Neural cell (in vitro differentiated cells): ENCODE measurements at regions not wholly inside any gene's neighbourhood (a gene's known extent, or its start where the extent isn't known, plus 50 kb on each side); places are given as distances from the start of the nearest gene placed in this dataset.

ENCODE experiments used
- H2AFZ ChIP-seq: fragments of 200-600, 300-800 bp; sonication (generic), shearing (Covaris generic); 2 replicates; pipeline ENCODE4 v1.6.0; 2014; ENCODE audit warnings: low read depth, mild to moderate bottlenecking, antibody characterized with exemption, low read length, moderate library complexity
- H3F3A ChIP-seq: fragments of 200-600 bp; shearing (Covaris generic); 2 replicates; pipeline ENCODE4 v1.6.1; 2016; ENCODE audit warnings: mild to moderate bottlenecking, moderate library complexity, mixed read lengths, antibody characterized with exemption, low read length; ENCODE audit not compliant: insufficient read depth, poor library complexity, severe bottlenecking
- H3K27ac ChIP-seq: fragments of 200-600, 300-800 bp; sonication (generic), shearing (Covaris generic); 2 replicates; pipeline ENCODE4 v1.5.1; 2014; ENCODE audit warnings: mild to moderate bottlenecking, low read length, moderate library complexity
- H3K27me3 ChIP-seq: fragments of 300-800, 200-600 bp; sonication (generic), shearing (Covaris generic); 2 replicates; pipeline ENCODE4 v1.6.0; 2014; ENCODE audit warnings: mild to moderate bottlenecking, low read depth, low read length, moderate library complexity; ENCODE audit not compliant: insufficient read depth
- H3K36me3 ChIP-seq: fragments of 300-800, 200-600 bp; sonication (generic), shearing (Covaris generic); 2 replicates; pipeline ENCODE4 v1.5.1; 2014; ENCODE audit warnings: mild to moderate bottlenecking, antibody characterized with exemption, low read length, moderate library complexity; ENCODE audit not compliant: insufficient read depth
- H3K4me2 ChIP-seq: fragments of 300-800, 200-600 bp; sonication (generic), shearing (Covaris generic); 2 replicates; pipeline ENCODE4 v1.6.0; 2014; ENCODE audit warnings: mild to moderate bottlenecking, low read length
- H3K4me3 ChIP-seq: fragments of 300-800, 200-600 bp; sonication (generic), shearing (Covaris generic); 2 replicates; pipeline ENCODE4 v1.5.1; 2014; ENCODE audit warnings: mild to moderate bottlenecking, low read length, moderate library complexity
- H3K79me2 ChIP-seq: fragments of 200-600 bp; shearing (Covaris generic); replicated peaks from 2 replicates; pipeline ENCODE4 v1.6.0; 2014; ENCODE audit warnings: mild to moderate bottlenecking, low read length, moderate library complexity; ENCODE audit not compliant: insufficient read depth
- H3K9ac ChIP-seq: fragments of 300-800, 200-600 bp; sonication (generic), shearing (Covaris generic); 2 replicates; pipeline ENCODE4 v1.6.1; 2016; ENCODE audit warnings: mild to moderate bottlenecking, low read length, mixed read lengths
- H3K9me2 ChIP-seq: fragments of 200-600 bp; shearing (Covaris generic); 2 replicates; pipeline ENCODE4 v1.6.1; 2016; ENCODE audit warnings: mild to moderate bottlenecking, low read length, mixed read lengths; ENCODE audit not compliant: insufficient read depth
- H3K9me3 ChIP-seq: fragments of 200-600, 300-800 bp; sonication (generic), shearing (Covaris generic); 2 replicates; pipeline ENCODE4 v1.6.1; 2016; ENCODE audit warnings: mild to moderate bottlenecking, mixed run types, low read length, moderate library complexity, mixed read lengths
- H4K20me1 ChIP-seq: fragments of 200-600 bp; shearing (Covaris generic); 2 replicates; pipeline ENCODE4 v1.6.1; 2016; ENCODE audit warnings: mild to moderate bottlenecking, mixed run types; ENCODE audit not compliant: insufficient read depth
- CTCF ChIP-seq: fragments of 450-650 bp; IDR thresholded peaks from 2 replicates; pipeline ENCODE4 v1.5.1; 2014; ENCODE audit warnings: antibody characterized with exemption, mild to moderate bottlenecking, moderate library complexity; ENCODE audit not compliant: poor library complexity, severe bottlenecking
- EP300 ChIP-seq: fragments of 450-650 bp; conservative IDR thresholded peaks from 2 replicates; pipeline ENCODE4 v1.6.1; 2014; ENCODE audit warnings: antibody characterized with exemption, mild to moderate bottlenecking, moderate library complexity; ENCODE audit not compliant: poor library complexity, severe bottlenecking
- EZH2 ChIP-seq: fragments of 200-600, 300-800 bp; shearing (Covaris generic), sonication (generic); IDR thresholded peaks from 2 replicates; pipeline ENCODE4 v1.6.1; 2014; ENCODE audit warnings: antibody characterized with exemption, low read length, borderline replicate concordance, mild to moderate bottlenecking; ENCODE audit not compliant: insufficient read depth, poor library complexity, severe bottlenecking
- MXI1 ChIP-seq: fragments of 450-650 bp; conservative IDR thresholded peaks from 2 replicates; pipeline ENCODE4 v1.6.1; 2014; ENCODE audit warnings: antibody characterized with exemption, mild to moderate bottlenecking; ENCODE audit not compliant: poor library complexity, severe bottlenecking
- POLR2AphosphoS5 ChIP-seq: IDR thresholded peaks from 2 replicates; pipeline ENCODE4 v1.6.1; 2012
- RAD21 ChIP-seq: fragments of 450-650 bp; conservative IDR thresholded peaks from 2 replicates; pipeline ENCODE4 v1.6.1; 2014; ENCODE audit warnings: antibody characterized with exemption, mild to moderate bottlenecking, moderate library complexity
- REST ChIP-seq: IDR thresholded peaks from 2 replicates; pipeline ENCODE4 v1.6.1; 2012; ENCODE audit warnings: borderline replicate concordance
- SMC3 ChIP-seq: fragments of 450-650 bp; conservative IDR thresholded peaks from 2 replicates; pipeline ENCODE4 v1.6.1; 2014; ENCODE audit warnings: antibody characterized with exemption, mild to moderate bottlenecking, moderate library complexity; ENCODE audit not compliant: poor library complexity
- TAF1 ChIP-seq: IDR thresholded peaks from 2 replicates; pipeline ENCODE4 v1.6.1; 2012; ENCODE audit warnings: low read depth

- Histone ChIP-seq H3K4me2 (no peak overlapping the region), H4K20me1 (no peaks in the 10 kb centered on the region), H3K27ac (no peak overlapping the region), H3K9ac (no peak overlapping the region), H2AFZ (no peak overlapping the region), H3K4me3 (no peak overlapping the region), H3F3A (no peaks in the 10 kb centered on the region), H3K36me3 (no peaks in the 10 kb centered on the region), H3K27me3 (no peaks in the 10 kb centered on the region), H3K9me3 (no peaks in the 10 kb centered on the region), H3K9me2 (no peaks in the 10 kb centered on the region), H3K79me2 (no peaks in the 10 kb centered on the region)
- TF ChIP-seq SMC3 (no peak), POLR2AphosphoS5 (no peak), EZH2 (no peak), REST (no peak), MXI1 (no peak), TAF1 (no peak), CTCF (no peak), RAD21 (no peak), EP300 (no peak)
Measured at GRCh38 chr6:78629154-78629721, 238.1 kb upstream of the IRAK1BP1 start.

GRCh38 chr6:78629836-78630235, 237.5 kb upstream of the IRAK1BP1 start:
- Histone ChIP-seq H3K9me3 (no peaks in the 10 kb centered on the region), H2AFZ (no peak overlapping the region), H3K4me3 (no peak overlapping the region), H3K9me2 (no peaks in the 10 kb centered on the region), H3K4me2 (no peak overlapping the region), H3K36me3 (no peaks in the 10 kb centered on the region), H3K27me3 (no peaks in the 10 kb centered on the region), H3F3A (no peaks in the 10 kb centered on the region), H3K9ac (no peak overlapping the region), H3K79me2 (no peaks in the 10 kb centered on the region), H3K27ac (no peak overlapping the region), H4K20me1 (no peaks in the 10 kb centered on the region)
- TF ChIP-seq MXI1 (no peak), POLR2AphosphoS5 (no peak), SMC3 (no peak), TAF1 (no peak), REST (no peak), CTCF (no peak), EZH2 (no peak), RAD21 (no peak), EP300 (no peak)
